Stomach (tissue), 4 donors: ENCODE measurements at regions not wholly inside any gene's neighbourhood (a gene's known extent, or its start where the extent isn't known, plus 50 kb on each side); places are given as distances from the start of the nearest gene placed in this dataset.

ENCODE experiments used
- POLR2AphosphoS5 ChIP-seq, 3 donors: sonication (generic); formaldehyde crosslinking; IDR thresholded peaks; one replicate each; pipeline ENCODE4 v1.6.1; 2016; ENCODE audit warnings: antibody characterized with exemption in 3 of 3
- TF ChIP-seq, protein P1 (sequence below), 7 experiments: fragments of 450-650 bp in 4 of 7; fragments of 200-600 bp in 3 of 7; sonication (generic) in 3 of 7; IDR thresholded peaks; one replicate each; pipeline ENCODE4 v1.5.1; 2016 to 2019; ENCODE audit warnings: antibody characterized with exemption in 7 of 7, control low read depth in 2 of 7, mild to moderate bottlenecking in 1 of 7

DNA sequence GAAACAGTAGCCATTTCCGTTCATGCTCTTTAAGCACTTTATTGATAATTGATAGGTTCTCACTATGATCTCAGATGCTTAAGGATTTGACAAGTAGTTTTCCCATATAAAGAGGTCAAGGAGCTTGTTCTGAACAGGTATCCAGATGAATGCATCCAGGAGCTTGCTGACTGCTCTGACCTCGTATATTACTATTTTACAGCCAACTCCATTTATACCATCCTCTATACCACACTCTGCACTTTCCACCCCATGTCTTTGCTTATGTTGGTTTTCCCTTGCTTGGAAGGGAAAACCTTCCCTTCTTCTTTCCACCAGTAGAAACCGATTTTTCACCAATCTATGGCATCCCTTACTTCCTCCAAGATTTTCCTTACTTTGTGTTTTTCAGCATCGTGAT lies 107.2 kb downstream of the LHX9 start:
- no peak for TF ChIP-seq POLR2AphosphoS5 (IDR thresholded peaks at IDR 0.05)
- TF ChIP-seq, protein P1, sequence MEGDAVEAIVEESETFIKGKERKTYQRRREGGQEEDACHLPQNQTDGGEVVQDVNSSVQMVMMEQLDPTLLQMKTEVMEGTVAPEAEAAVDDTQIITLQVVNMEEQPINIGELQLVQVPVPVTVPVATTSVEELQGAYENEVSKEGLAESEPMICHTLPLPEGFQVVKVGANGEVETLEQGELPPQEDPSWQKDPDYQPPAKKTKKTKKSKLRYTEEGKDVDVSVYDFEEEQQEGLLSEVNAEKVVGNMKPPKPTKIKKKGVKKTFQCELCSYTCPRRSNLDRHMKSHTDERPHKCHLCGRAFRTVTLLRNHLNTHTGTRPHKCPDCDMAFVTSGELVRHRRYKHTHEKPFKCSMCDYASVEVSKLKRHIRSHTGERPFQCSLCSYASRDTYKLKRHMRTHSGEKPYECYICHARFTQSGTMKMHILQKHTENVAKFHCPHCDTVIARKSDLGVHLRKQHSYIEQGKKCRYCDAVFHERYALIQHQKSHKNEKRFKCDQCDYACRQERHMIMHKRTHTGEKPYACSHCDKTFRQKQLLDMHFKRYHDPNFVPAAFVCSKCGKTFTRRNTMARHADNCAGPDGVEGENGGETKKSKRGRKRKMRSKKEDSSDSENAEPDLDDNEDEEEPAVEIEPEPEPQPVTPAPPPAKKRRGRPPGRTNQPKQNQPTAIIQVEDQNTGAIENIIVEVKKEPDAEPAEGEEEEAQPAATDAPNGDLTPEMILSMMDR (IDR thresholded peaks at IDR 0.05) = no peak
